T-helper 1 cell treated with Interleukin-12 subunit alpha and Interleukin-12 subunit beta and Interleukin-4 antibody, amounts not matched to agents 30 ng/mL and 1 ng/mL, for 36 hours (primary cell): ENCODE measurements at regions not wholly inside any gene's neighbourhood (a gene's known extent, or its start where the extent isn't known, plus 50 kb on each side); places are given as distances from the start of the nearest gene placed in this dataset.

Source experiments
- intact Hi-C: fragments of 100-400 bp; cut with micrococcal nuclease; formaldehyde crosslinking; loops from one replicate; pipeline ENCODE4 v1.15.1; 2024

DNA sequence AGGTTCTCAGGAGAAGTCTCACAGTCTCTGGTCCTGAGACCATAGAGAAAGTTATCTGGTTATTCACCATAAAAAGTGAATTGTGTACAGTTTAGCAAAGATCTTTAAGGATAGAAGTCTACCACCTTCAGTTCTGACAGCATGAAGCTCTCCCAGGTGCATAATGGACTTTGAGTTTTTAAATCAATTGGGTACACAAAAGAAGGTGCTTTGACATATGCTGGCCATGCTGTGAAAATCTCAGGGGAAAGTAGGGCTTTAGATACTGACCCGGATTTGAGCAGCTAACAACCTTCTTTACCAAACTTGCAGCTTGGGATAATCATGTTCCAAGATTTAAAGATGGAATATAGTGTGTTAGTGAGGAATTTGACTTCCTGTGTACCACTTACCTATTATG lies 264.2 kb downstream of the ZSWIM6 start:
- intact Hi-C loops, result no loop called here

- intact Hi-C loops, result no loop called here
Measured at GRCh38 chr5:61597684-61598083, 265.6 kb downstream of the ZSWIM6 start.

DNA sequence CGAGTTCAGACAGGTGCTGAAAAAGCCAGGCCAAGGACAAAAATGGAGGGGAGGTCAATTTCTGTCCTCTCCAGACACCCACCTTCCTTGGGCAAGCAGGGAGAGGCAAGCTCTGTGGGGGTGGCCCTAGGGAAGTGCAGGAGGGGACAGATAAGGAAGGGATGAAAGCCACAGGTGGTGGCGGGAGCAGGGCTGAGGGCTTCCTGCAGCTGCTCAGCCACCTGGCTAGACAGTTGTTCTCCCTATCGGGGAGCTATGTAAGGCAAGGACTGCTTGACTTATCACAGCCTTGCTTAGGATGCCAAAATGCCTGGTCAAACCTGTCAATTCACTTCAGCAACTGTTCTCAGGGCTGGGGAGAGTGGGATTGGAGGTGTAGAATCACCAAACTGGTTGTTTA lies 266.1 kb downstream of the ZSWIM6 start:
- intact Hi-C loops, result no loop called here

DNA sequence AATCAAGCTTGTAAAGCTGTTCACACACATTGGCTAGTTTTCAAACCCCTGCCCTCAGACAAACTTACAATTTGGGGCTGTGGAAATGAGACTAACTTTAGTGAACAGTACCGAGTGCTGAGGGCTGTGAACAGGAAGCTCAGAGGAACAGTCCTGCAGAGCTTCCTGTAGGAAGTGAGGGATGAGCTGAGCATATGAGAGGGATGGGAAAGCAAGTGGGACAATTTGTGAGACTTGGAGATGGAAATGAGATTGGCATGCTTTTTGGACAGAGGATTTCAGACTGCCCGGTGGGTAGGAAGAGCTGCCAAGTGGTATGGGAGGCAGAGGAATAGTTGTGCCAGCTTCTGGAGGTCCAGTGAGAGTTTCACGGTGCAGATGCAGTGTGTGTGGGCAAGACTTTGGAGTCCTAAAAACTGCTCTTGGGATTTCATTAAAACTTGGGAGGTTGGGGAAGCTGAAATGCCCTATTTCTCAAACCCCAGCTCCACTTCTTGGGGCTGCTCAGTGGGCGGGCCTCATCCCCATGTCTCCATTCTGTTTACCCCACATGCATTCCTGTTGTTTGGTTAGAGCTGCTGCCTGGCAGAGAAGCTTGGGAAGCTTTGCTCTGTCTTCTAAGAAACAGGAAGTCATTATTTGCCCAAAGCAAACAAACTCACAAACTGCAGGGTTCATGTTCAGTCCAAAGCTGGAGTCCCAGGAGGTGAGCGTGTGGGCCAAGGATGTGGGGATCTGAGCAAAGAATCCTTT lies 267.5 kb downstream of the ZSWIM6 start:
- intact Hi-C loops, result no loop called here

GRCh38 chr5:61600123-61600444 lies 268.0 kb downstream of the ZSWIM6 start:
- intact Hi-C loops, result no loop called here

- intact Hi-C loops, result no loop called here
Measured at GRCh38 chr5:61600945-61601511, 269.0 kb downstream of the ZSWIM6 start.

- intact Hi-C loops, result no loop called here
Measured at GRCh38 chr5:61603211-61603908, 271.3 kb downstream of the ZSWIM6 start.

DNA sequence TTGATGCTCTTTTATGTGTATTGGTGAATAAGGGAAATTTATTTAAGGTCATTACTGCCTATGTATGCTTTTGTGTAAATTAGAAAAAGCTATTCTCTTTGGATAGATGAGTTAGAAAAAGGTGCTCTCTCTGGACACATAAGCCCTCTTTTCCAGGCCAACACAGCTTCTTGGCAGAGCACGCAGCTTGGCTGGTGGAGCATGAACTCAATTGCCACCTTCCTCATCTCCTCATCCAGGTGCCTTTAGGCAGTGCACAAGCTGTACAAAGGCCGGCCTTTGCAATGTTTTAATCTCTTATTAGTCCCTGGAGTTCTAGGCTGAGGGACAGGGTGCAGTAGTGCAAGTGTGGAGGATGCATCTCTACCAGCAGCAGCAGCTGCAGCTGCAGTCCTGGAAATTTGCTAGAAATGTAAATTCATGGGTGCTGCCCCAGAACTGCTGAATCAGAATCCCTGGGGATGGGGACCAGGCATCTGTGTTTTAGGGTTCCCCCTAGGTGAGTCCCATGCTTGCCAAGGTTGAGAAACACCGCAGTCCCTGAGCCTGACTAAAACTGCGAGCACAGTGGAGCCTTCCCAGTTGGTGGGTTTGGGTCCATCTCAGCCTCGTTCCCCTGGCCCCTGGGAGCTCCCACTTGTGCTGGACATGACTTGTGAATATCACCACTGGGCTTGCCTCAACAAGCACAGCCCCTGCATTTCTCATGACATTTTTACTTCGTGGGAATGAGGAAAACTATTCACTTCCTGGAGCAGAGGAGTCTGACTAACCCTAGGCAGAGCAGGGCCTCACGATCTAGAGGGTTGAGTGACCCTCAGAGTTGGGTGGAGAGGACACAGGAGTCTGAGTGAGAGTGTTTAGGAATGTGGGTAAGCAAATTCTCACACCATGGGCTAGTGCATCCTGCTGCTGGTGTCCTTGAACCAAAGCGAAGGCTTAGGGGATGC lies 272.3 kb downstream of the ZSWIM6 start:
- intact Hi-C loops, result no loop called here

DNA sequence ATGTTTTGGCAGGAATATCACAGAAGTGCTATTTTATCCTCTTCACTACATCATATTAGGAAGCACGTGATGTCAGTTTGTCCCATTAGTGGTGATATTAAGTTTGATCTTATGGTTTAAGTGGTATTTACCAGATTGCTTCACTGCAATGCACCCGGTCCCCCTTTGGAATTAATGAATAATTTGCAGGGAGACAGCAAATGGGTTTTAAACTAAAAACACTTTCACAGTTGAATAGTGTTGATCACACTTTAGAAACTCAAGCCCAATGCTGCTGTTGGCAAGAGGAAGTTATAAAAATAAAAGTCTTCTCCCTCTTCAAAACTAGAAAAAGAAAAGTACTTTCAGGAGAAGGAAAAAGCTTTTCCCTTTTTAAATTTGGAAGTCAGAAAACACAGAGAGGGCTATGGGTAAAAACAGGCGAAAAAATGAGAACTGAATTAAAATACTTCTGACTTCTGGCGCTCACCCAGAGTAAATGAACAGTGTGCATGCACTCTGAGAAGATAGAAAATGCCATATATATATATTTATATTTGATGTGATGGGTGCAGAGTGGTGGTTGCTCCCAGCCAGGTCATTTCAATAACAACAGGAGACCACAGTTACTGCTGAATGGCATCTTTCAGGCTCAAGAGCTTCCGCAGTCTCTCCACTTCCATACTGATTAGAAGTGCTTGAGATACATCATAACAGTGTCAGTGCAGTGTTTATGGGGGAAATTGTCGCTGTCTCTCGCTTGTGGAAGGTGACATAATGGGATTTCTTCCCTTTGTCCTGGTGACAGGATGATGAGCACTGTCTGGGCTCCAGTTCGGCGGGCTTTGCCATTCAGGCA lies 278.0 kb downstream of the ZSWIM6 start:
- intact Hi-C loops, result no loop called here

DNA sequence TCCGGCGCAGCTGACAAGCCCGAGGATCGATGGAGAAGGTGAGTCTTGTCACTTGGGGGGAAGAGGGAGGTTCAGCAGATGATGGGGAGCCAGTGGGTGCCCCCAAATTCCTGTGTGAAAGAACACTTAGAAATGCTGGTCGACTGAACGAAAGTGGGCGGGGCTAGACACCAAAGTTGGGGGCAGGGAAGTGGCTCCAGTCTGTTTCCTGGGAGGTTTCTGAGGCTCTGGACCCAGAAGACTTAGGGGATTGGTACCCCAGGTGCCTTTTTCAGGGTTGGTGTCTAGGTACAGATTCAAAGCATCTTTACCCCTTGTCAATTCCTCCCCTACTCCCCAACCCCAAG lies 278.6 kb downstream of the ZSWIM6 start:
- intact Hi-C loops, result no loop called here

GRCh38 chr5:61612431-61612830 lies 280.4 kb downstream of the ZSWIM6 start:
- intact Hi-C loops, result no loop called here

- intact Hi-C loops, result no loop called here
Measured at GRCh38 chr5:61613679-61614078, 281.6 kb downstream of the ZSWIM6 start.

DNA sequence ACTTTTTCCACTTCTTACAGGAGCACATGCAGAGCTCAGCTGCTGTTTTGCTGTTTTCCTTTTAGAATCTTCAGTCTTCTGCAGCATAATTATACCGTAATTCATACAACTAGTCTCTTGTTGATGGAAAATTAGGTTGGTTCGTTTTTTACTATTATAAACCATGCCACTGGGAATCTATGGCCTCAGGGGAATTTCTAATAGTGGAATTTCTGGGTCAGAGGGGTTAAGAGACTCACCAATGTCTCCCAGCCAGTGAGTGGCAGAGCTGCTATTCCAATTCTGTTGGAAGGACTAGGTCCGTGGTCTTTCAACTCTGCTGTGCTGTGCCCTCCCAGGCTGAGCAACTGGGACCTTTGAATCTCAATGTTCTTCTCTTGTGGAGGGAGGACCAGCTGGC lies 282.5 kb downstream of the ZSWIM6 start:
- intact Hi-C loops, result no loop called here

- intact Hi-C loops, result no loop called here
Measured at GRCh38 chr5:61617039-61617438, 285.0 kb downstream of the ZSWIM6 start.

DNA sequence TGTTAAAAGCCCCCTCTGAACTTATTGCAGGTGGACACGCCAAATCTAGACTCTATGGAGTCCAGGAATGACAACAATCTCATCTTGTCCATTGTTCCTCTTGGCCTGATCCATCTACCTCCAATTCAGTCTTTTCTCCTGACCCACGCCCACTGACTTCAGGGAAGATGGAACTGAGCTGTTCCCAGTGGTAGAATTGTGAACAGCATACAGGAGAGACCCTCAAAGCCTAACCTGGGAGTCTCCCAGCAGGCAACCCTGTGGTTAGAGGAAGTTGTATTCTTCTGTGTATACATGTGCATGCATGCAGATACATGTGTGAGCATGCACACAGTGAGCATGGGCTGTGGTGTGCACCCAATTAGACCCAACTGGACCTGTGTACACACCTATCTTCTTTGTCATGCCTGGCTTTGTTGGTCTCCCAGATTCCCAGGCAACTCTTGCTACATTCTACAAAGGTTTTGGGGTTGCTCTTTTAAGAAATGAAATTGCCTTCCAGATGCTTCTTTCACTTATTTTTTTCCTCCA lies 286.0 kb downstream of the ZSWIM6 start:
- intact Hi-C loops, result no loop called here

DNA sequence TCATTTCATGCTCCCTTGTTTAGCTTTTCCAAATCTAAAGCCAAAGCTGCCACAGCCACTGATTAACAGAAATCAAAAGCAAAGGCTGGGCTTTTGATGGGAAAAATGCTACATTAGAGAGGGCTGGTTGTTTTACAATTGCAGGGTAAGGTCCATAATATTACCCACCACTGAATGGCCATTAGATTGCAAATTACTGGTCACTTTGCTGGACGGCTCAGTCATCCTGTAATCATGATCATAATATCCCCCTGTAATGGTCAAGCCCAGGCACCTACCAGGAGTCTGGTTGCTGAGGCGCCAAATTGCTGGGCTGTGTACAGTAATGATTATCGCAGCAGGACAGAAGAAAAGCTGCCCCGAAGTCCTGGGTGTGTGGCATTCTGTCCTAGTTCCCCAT lies 286.5 kb downstream of the ZSWIM6 start:
- intact Hi-C loops, result no loop called here

DNA sequence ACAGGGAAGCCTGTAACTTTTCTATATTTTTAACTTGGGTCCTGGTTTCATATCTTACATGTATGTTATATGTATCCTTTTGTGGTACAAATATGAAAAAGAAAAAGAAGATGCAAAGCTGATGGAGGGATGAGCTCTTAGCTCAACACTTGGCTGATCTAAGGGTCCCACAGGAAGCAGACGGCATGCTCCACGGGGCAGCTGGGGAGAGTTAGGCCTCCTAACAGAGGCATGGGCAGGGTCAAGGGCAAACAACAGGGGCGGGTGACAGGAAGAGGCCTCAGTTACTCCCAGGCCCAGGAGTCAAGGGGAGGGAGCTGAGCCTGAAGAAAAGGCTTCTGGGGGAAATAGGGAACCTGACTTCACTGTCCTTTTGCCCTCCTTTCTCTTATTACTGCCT lies 287.2 kb downstream of the ZSWIM6 start:
- intact Hi-C loops, result no loop called here

- intact Hi-C loops, result loop anchor here (10.0 kb wide), 1 partner anchor 285 kb away; the partner anchor contains the start of gene ZSWIM6
Measured at GRCh38 chr5:61619777-61620518, 287.9 kb downstream of the ZSWIM6 start.

DNA sequence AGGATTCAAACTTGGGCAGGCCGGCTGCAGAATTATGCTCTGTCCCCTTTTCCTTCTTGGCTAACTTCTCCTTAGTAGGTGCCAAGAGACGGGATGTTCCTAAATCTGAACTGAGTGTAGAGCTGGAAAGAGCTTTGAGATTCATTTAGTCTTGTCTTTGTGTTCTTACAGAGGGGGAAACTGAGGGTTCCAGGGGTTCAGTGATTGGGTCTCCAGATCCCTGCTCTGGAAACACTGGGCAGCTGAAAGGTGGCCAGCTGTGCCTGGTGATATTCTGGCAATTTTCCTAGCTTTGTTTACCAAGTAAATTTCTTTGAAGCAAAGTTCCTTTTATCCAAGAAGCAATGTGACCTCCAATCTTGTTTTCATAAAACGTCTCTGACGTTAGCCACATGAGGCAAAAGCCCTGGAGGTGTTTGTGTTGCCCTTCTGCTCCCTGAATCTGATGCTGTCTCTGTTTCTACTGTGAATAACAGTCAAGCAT lies 288.7 kb downstream of the ZSWIM6 start:
- intact Hi-C loops, result loop anchor here (10.0 kb wide), 1 partner anchor 286 kb away; the partner anchor contains the start of gene ZSWIM6
